Panc1 (cell line): ENCODE measurements at regions not wholly inside any gene's neighbourhood (a gene's known extent, or its start where the extent isn't known, plus 50 kb on each side); places are given as distances from the start of the nearest gene placed in this dataset.

Source experiments
- ATAC-seq: fragments of 200-7000 bp; cut with Tn5 transposase; 2 replicates; pipeline ENCODE4 v1.9.1; 2020; ENCODE audit warnings: mild to moderate bottlenecking, moderate library complexity
- BruUV-seq: library from RNA; stranded (reverse); fragments of 400-500 nt; replicated peaks from 2 replicates; lab custom pipeline; 2021; lab: Mats Ljungman, UMichigan
- CTCF ChIA-PET: fragments of 300-600 bp; sonication (Branson Sonifier 250); formaldehyde crosslinking; loops from one replicate; lab custom pipeline; 2022; ENCODE audit warnings: antibody characterized with exemption; lab: Charles Lee
- POLR2A ChIA-PET: fragments of 300-600 bp; sonication (Branson Sonifier 250); formaldehyde crosslinking; loops from one replicate; lab custom pipeline; 2022; ENCODE audit warnings: antibody characterized with exemption; lab: Charles Lee
- DNase-seq: peaks from one replicate; pipeline ENCODE4 v3.0.0-alpha.2; 2010; ENCODE audit warnings: low read depth, low spot score
- H3K27ac ChIP-seq: 2 replicates; pipeline ENCODE4 v1.5.1; 2011; ENCODE audit warnings: mild to moderate bottlenecking, low read length, inconsistent platforms
- H3K27me3 ChIP-seq: fragments of 200-500 bp; sonication (Bioruptor generic); 2 replicates; pipeline ENCODE4 v1.6.0; 2014; ENCODE audit warnings: low read length, inconsistent platforms; ENCODE audit not compliant: control insufficient read depth, insufficient read depth
- H3K36me3 ChIP-seq: fragments of 200-500 bp; sonication (Bioruptor generic); 2 replicates; pipeline ENCODE4 v1.5.1; 2014; ENCODE audit warnings: inconsistent platforms, mild to moderate bottlenecking, low read length, moderate library complexity; ENCODE audit not compliant: control insufficient read depth, insufficient read depth
- H3K4me1 ChIP-seq: 2 replicates; pipeline ENCODE4 v1.5.1; 2011; ENCODE audit warnings: inconsistent platforms, mild to moderate bottlenecking, low read length, moderate library complexity; ENCODE audit not compliant: control insufficient read depth, insufficient read depth
- H3K4me3 ChIP-seq, 2 experiments: 2 replicates each; pipeline ENCODE4 v1.5.1; 2011 to 2012; ENCODE audit warnings: low read depth in 2 of 2, low read length in 2 of 2, mild to moderate bottlenecking in 2 of 2, inconsistent platforms in 1 of 2, moderate library complexity in 1 of 2
- H3K9me3 ChIP-seq: fragments of 200-500 bp; sonication (Bioruptor generic); 2 replicates; pipeline ENCODE4 v1.5.1; 2014; ENCODE audit warnings: low read depth, mild to moderate bottlenecking, inconsistent platforms, low read length, moderate library complexity; ENCODE audit not compliant: control insufficient read depth, insufficient read depth
- POLR2AphosphoS5 ChIP-seq: IDR thresholded peaks from 2 replicates; pipeline ENCODE4 v1.6.1; 2012; ENCODE audit warnings: mild to moderate bottlenecking, low read depth, low read length, moderate library complexity
- SIN3A ChIP-seq: IDR thresholded peaks from 2 replicates; pipeline ENCODE4 v1.6.1; 2012; ENCODE audit warnings: low read depth, mild to moderate bottlenecking, low read length, moderate library complexity, borderline replicate concordance; ENCODE audit not compliant: insufficient read depth
- TCF7L2 ChIP-seq: IDR thresholded peaks from 2 replicates; pipeline ENCODE4 v1.6.1; 2011; ENCODE audit warnings: mild to moderate bottlenecking, low read depth, low read length, inconsistent platforms
- in situ Hi-C: cut with HindIII; loops from 2 replicates; pipeline ENCODE4 v1.10.0; 2016; ENCODE audit warnings: low sequenced_read_pairs, low pct_unique_long_range_greater_than_20kb
- intact Hi-C: fragments of 100-400 bp; cut with micrococcal nuclease; formaldehyde crosslinking; loops from one replicate; pipeline ENCODE4 v1.10.0; 2022; ENCODE audit not compliant: unreplicated experiment
- TF ChIP-seq, protein P1 (sequence below), 2 experiments: IDR thresholded peaks; 2 replicates each; pipeline ENCODE4 v1.6.1; 2011 to 2012; ENCODE audit warnings: low read depth in 2 of 2, control low read depth in 1 of 2, low read length in 1 of 2, mild to moderate bottlenecking in 1 of 2, moderate library complexity in 1 of 2; ENCODE audit not compliant: insufficient read depth in 1 of 2
- TF ChIP-seq, protein P2 (sequence below): fragments of 450-650 bp; IDR thresholded peaks from 2 replicates; pipeline ENCODE4 v1.5.1; 2017; ENCODE audit warnings: mild to moderate bottlenecking

DNA sequence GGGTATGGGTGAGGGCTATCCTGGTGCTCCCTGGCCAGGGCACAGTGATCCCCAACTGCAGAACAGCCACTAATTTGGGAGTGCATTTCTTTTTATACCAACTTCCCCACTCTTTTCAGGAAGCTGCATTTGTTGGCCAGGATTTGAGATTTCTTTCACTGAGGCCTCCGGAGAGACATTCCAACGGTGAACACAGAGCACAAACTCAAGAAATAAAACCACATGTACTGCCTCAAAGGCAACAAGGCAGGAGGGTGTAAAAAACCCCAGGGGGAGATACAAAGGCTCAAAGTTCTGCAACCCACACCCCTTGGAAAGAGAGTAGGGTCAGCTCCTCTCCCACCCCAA lies 65.3 kb downstream of the CPN2 start:
- H3K4me1 ChIP-seq: no peaks in the 10 kb centered on the region; the same call in 1 of the 2 replicates
- intact Hi-C loops (no loop called here), in situ Hi-C loops (no loop called here)
- no peak for TF ChIP-seq POLR2AphosphoS5
- no peak for TF ChIP-seq TCF7L2
- H3K4me3 ChIP-seq: no peak overlapping the region
- no TSS peak for BruUV-seq
- H3K27ac ChIP-seq: no peak overlapping the region
- H3K36me3 ChIP-seq: no peaks in the 10 kb centered on the region
- CTCF ChIA-PET: no interaction called here
- ATAC-seq (no peak), DNase-seq (no peak)
- H3K27me3 ChIP-seq: no peaks in the 10 kb centered on the region
- H3K9me3 ChIP-seq: no peaks in the 10 kb centered on the region
- POLR2A ChIA-PET: no interaction called here

DNA sequence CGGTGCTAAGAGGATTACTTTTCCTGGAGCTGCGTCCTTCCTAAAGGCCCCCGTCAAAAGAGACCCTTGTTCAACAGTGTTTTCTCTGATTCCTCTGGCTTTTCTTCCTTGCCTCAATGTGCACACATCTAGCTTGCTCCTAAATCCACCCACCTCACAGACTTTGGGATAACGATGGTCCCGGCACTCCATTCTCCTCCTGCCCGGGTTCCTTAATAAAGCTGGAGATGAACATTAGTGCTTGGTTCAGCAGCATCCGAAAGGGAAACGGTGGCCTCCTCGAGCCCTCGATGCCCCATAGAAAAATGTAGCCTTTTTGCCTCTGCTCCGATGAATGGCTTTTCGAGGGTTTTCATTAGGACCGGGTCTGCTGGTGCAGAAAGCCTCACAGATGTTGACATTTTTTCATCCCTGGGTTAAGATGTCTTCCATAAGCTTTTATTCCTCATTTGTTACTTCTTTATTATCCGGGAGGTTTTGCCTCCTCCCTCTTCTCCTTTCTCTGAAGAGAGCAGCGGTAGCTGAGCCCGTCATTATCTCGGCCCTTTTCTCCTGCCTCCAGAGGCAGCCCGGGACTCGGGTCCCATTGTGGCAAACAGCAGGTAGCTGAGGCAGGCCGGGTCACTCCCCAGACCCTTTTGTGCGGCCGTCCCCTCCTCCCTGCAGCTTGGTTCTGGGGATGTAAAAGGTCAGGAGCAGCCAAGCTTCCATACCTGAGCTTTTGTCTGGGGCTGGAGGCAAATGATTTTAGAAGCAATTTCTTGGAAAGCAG lies 64.6 kb downstream of the CPN2 start:
- H3K27ac ChIP-seq: no peak overlapping the region
- TF ChIP-seq, protein P1, sequence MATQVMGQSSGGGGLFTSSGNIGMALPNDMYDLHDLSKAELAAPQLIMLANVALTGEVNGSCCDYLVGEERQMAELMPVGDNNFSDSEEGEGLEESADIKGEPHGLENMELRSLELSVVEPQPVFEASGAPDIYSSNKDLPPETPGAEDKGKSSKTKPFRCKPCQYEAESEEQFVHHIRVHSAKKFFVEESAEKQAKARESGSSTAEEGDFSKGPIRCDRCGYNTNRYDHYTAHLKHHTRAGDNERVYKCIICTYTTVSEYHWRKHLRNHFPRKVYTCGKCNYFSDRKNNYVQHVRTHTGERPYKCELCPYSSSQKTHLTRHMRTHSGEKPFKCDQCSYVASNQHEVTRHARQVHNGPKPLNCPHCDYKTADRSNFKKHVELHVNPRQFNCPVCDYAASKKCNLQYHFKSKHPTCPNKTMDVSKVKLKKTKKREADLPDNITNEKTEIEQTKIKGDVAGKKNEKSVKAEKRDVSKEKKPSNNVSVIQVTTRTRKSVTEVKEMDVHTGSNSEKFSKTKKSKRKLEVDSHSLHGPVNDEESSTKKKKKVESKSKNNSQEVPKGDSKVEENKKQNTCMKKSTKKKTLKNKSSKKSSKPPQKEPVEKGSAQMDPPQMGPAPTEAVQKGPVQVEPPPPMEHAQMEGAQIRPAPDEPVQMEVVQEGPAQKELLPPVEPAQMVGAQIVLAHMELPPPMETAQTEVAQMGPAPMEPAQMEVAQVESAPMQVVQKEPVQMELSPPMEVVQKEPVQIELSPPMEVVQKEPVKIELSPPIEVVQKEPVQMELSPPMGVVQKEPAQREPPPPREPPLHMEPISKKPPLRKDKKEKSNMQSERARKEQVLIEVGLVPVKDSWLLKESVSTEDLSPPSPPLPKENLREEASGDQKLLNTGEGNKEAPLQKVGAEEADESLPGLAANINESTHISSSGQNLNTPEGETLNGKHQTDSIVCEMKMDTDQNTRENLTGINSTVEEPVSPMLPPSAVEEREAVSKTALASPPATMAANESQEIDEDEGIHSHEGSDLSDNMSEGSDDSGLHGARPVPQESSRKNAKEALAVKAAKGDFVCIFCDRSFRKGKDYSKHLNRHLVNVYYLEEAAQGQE (IDR thresholded peaks at IDR 0.05; ENCODE audit: insufficient read depth in 1 of 2, low read depth in 2 of 2, low read length in 1 of 2): no peak

DNA sequence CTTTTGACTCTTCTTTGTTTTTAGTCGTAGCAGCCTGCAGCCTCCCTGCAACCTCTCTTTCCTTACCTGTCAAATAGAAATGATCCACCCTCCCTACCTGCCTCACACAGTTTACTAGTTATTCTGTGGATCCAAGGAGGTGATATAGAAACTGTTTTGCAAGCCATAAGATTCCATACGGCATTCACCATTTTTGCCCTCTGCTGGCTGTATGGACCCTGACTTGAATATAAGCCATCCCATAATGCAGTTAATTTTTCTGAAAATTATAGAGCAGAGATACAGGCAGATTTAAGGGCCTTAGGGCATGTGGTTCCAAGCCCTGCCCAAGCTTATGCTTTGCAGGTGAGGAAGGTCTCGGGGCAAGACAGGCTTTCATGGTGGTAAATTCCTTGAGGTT lies 63.8 kb downstream of the CPN2 start:
- in situ Hi-C loops (no loop called here), intact Hi-C loops (no loop called here)
- CTCF ChIA-PET: interaction anchor here (0.6 to 0.7 kb wide), 2 partner anchors 9 to 11 kb away, joined by 3 read pairs; no protein-coding TSS in a partner anchor
- no peak for DNase-seq
- POLR2A ChIA-PET: interaction anchor here (0.6 kb wide), 1 partner anchor 41 kb away, joined by 3 read pairs; no protein-coding TSS in a partner anchor
- no TSS peak for BruUV-seq
- no peak for ATAC-seq
- Histone ChIP-seq H3K36me3 (no peaks in the 10 kb centered on the region), H3K4me3 (no peak overlapping the region), H3K27me3 (no peaks in the 10 kb centered on the region), H3K9me3 (no peaks in the 10 kb centered on the region), H3K4me1 (no peaks in the 10 kb centered on the region; the same call in 1 of the 2 replicates), H3K27ac (no peak overlapping the region)
- TF ChIP-seq SIN3A: no peak
- TF ChIP-seq, protein P2, sequence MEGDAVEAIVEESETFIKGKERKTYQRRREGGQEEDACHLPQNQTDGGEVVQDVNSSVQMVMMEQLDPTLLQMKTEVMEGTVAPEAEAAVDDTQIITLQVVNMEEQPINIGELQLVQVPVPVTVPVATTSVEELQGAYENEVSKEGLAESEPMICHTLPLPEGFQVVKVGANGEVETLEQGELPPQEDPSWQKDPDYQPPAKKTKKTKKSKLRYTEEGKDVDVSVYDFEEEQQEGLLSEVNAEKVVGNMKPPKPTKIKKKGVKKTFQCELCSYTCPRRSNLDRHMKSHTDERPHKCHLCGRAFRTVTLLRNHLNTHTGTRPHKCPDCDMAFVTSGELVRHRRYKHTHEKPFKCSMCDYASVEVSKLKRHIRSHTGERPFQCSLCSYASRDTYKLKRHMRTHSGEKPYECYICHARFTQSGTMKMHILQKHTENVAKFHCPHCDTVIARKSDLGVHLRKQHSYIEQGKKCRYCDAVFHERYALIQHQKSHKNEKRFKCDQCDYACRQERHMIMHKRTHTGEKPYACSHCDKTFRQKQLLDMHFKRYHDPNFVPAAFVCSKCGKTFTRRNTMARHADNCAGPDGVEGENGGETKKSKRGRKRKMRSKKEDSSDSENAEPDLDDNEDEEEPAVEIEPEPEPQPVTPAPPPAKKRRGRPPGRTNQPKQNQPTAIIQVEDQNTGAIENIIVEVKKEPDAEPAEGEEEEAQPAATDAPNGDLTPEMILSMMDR: no peak
- TF ChIP-seq, protein P1 (IDR thresholded peaks at IDR 0.05; ENCODE audit: insufficient read depth in 1 of 2, low read depth in 2 of 2, low read length in 1 of 2): no peak
- no peak for TF ChIP-seq POLR2AphosphoS5
- TF ChIP-seq TCF7L2: no peak

More for the DNA sequence above, 64.6 kb downstream of the CPN2 start:
- Histone ChIP-seq H3K9me3 (no peaks in the 10 kb centered on the region), H3K36me3 (no peaks in the 10 kb centered on the region), H3K27me3 (no peaks in the 10 kb centered on the region), H3K4me1 (no peaks in the 10 kb centered on the region; the same call in 1 of the 2 replicates), H3K4me3 (no peak overlapping the region)
- CTCF ChIA-PET: no interaction called here
- DNase-seq: no peak
- ATAC-seq: no peak
- POLR2A ChIA-PET: interaction anchor here (0.6 kb wide), 1 partner anchor 41 kb away, joined by 3 read pairs; no protein-coding TSS in a partner anchor
- no TSS peak for BruUV-seq
- in situ Hi-C loops (no loop called here), intact Hi-C loops (no loop called here)
